Hepatocyte (in vitro differentiated cells): ENCODE measurements at regions not wholly inside any gene's neighbourhood (a gene's known extent, or its start where the extent isn't known, plus 50 kb on each side); places are given as distances from the start of the nearest gene placed in this dataset.
"Not testable (repeated sequence)": the region's sequence is repeated elsewhere in the genome, so short reads cannot be mapped to it uniquely, and the experiment has no call there.

Source experiments
- CTCF ChIP-seq: fragments of 200-600 bp; sonication (generic); IDR thresholded peaks from 2 replicates; pipeline ENCODE4 v1.5.1; 2016; ENCODE audit warnings: antibody characterized with exemption, mild to moderate bottlenecking; ENCODE audit not compliant: poor library complexity
- EZH2 ChIP-seq: fragments of 200-600 bp; sonication (generic); IDR thresholded peaks from 2 replicates; pipeline ENCODE4 v1.6.1; 2016; ENCODE audit warnings: antibody characterized with exemption, mild to moderate bottlenecking, borderline replicate concordance

GRCh38 chr15:101912349-101913287, 100.6 kb downstream of the OR4F15 start:
- TF ChIP-seq CTCF, EZH2: not testable (repeated sequence)
